ENCODE measurements at regions not wholly inside any gene's neighbourhood (a gene's known extent, or its start where the extent isn't known, plus 50 kb on each side); places are given as distances from the start of the nearest gene placed in this dataset.

- TF ChIP-seq SP1 (IDR thresholded peaks at IDR 0.05) (no peak), FOXM1 (IDR thresholded peaks at IDR 0.05; ENCODE audit: borderline replicate concordance) (no peak), BHLHE40 (IDR thresholded peaks at IDR 0.05; ENCODE audit: borderline replicate concordance) (no peak), FOXA1 (IDR thresholded peaks at IDR 0.05) (no peak), FOXK2 (IDR thresholded peaks at IDR 0.05) (no peak)
Measured at GRCh38 chr11:113574171-113574570, 99.0 kb upstream of the DRD2 start.

Data from HEK293T (cell line).